HL-60/S4 (cell line): ENCODE measurements at regions not wholly inside any gene's neighbourhood (a gene's known extent, or its start where the extent isn't known, plus 50 kb on each side); places are given as distances from the start of the nearest gene placed in this dataset.

Experiments used
- in situ Hi-C: fragments of 300-500 bp; cut with MboI; formaldehyde crosslinking; loops from 2 replicates; pipeline ENCODE4 v1.14.3; 2022; ENCODE audit warnings: low sequenced_read_pairs

DNA sequence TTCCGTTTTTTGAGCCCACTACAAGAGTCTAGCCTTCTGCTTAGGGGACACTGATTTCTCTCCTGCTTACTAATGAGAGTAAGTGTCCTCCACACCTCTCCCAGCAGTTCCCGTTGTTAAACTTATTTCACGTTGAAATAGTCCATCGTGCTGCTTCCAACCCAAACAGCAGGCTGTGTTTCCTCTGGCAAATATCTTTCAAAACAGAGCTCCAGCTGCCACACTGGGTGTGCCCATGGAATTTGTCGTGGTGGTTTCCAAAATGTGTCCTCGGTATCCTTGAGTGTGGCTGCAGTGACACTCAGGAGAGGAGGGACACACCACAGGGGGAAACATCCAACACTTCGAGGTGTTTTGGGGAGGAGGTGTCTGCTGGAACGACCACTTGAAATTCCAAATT lies 176.5 kb upstream of the RALGAPA2 start:
- in situ Hi-C loops: no loop called here

DNA sequence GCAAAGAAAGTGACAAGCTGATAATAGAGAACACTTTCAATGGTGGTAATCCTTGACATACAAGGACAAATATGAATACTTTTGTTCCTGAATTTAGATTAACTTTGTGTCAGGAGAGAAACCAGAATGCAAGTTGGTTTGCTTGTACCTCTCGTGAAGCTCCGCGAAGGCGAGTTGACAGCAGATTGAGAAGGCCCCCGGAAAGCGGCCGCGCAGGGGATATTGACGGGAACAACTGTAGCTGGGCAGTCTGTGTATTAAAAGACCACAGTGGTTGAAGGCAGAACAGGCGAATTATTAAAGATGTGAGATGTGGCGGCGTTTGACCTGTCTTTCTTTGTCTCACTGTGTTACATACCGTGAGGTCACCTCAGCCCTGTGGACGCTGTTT lies 175.8 kb upstream of the RALGAPA2 start:
- in situ Hi-C loops: no loop called here

DNA sequence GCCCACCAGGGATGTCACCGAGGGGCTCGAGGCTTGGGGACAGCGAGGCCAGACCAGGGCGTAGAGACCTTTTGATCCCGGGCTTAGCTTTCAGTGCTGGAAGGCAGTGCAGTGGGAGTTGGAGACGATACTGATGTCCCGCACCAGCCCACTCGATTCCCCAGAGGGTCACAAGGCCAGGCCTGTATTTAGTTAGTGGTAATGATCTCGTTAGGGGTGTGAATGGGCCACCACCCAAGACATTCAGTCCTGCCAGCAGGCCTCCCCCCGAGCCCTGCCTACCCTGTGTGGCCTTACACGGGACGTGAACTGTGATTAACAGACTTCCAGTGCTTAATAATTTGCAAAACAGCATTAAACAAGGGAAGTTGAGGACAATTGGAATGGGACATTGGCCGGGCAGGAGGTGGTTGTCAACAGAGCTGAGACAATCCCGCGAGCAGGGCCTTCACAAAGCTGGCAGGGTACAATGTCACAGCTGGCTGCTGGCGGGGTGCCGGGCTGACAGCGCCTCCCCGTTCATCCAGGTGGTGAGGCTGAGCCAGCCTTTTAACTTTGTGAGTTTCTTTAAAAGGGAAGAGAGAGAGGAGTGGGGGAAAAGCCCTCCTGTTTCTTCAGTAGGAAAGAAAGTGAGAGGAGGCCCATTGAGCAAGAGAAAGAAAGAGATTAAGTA lies 175.3 kb upstream of the RALGAPA2 start:
- in situ Hi-C loops: no loop called here

DNA sequence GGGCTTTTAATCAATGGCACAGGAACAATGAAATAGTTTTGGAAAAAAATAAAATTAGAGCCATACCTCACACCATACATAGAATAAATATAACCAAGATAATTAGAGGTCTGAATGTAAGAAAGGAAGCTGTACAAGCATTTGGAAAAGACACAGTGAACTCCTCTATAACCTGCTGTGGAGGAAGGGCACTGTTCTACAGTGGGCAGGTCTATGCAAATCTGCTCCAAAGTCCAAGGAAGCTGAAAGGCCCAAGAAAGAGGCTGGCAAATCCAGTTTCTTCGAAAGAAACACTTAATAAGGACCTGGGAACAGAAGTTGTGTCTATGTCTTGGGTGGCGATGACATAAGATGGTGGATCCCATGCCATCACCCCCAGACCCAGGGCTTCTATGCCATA lies 169.4 kb upstream of the RALGAPA2 start:
- in situ Hi-C loops: no loop called here

DNA sequence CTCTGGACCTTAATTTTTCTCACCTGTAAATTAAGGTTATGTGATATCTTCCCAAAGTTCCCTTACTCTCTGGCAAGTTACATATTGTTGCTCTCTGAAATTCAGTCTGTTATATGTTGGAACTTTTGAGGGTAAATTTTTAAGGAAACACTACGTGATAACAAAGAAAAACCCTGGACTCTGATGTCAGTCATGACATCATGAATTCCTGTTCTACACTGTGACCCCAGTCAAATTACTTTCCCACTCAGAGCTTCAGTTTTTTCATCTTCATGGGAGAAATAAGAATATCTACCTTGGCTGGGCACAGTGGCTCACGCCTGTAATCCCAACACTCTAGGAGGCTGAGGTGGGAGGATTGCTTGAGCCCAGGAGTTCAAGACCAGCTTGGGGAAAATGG lies 164.6 kb upstream of the RALGAPA2 start:
- in situ Hi-C loops: no loop called here

DNA sequence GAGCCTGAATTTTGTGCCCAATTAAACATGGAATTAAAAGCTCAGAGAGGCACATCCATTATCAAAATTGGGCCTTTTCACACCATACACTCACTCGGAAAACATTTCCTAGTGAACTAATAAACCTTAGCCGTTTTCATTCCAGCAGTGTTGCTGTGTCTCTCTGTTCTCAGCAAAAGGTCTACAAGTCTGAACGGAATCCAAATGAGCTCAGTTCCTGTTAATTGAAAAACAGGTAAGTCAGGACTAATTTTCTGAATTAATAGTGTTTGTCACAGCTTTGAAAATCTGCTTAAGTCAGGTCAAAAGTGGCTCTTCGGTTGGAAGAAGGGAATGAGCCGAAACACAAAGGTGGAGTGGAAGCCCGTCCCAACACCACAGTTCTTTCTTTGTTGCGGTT lies 163.3 kb upstream of the RALGAPA2 start:
- in situ Hi-C loops: no loop called here

DNA sequence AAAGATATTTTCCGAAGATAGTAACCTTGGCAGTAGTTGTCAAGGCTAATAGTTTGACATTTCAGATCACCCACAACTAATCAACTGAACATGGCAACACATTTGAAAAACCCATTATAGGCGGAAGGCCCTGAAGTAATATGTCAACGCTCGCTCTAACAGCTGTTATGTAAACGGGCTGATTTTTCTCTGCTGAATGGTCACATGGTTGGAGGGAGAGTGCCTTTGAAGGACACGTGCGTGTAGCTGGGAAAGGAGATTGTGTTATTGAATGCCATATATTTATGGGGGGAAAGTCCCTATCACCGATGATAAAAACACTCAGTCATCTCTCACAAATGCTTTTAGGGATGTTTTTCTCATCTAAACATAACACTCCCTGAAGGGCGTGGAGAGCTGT lies 160.0 kb upstream of the RALGAPA2 start:
- in situ Hi-C loops: loop anchor here (25.0 kb wide), 1 partner anchor 365 kb away; no protein-coding TSS in a partner anchor

DNA sequence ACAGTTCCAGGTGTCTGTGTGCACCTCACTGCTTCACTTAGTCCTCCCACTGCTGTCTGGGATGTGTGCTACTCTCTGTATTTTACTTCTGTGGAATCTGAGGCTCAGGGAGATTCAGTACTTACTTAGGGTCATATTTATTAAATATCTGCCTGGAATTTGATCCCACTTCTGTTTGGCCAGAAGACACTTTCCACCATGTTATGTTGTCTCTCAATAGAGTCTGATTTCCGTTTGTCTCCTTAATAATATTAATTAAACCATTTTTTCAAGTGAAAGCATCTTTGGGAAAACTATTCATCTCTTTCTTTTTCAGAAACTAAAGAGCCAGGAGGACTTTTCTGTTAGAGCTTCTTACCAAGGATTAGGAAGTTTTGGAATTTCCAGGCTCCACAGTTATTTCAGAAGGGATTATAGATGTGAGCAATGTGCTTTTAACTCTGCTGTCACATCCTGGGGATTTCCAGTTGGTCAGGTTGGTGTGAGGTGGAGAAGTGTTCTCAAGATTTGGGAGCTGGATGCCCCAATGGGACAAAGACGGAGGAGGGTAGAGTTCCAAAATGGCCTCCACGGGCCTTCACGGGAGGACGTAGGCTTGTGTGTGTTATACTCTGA lies 156.8 kb upstream of the RALGAPA2 start:
- in situ Hi-C loops: loop anchor here (25.0 kb wide), 1 partner anchor 368 kb away; no protein-coding TSS in a partner anchor

DNA sequence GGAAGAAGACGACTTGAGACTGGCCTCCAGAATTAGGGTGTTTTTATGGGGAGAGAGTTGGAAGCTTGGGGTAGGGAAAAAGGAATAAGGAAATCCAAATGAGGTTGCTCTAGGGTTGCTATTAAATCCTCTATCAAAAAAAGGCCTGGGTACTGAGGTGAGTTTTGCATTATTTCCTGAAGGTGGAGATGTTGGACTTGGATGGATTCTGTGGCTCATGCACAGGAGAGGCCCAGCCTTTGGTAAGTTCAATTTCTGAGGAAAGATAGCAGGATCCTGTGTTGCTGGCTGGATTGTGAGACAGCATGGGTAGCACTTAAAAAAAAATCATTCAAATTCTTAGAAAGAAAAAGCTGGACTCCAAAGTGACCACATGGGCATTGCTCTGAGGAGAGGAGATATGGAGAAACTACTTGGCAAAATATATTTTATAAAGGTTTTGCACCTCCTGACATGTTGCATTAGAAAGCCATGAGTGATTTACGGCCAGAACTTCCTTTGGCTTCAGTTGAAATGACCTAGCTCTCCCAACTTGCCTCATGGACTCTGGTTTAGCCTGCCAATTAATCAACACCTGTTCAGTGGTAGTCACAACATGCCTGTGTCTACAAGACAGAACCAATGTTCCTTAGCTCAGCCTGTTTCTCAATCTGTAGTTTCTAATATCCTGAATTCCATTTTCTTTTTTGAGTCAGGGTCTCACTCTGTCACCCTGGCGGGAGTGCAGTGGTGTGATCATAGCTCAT lies 152.1 kb upstream of the RALGAPA2 start:
- in situ Hi-C loops: loop anchor here (25.0 kb wide), 1 partner anchor 373 kb away; no protein-coding TSS in a partner anchor

DNA sequence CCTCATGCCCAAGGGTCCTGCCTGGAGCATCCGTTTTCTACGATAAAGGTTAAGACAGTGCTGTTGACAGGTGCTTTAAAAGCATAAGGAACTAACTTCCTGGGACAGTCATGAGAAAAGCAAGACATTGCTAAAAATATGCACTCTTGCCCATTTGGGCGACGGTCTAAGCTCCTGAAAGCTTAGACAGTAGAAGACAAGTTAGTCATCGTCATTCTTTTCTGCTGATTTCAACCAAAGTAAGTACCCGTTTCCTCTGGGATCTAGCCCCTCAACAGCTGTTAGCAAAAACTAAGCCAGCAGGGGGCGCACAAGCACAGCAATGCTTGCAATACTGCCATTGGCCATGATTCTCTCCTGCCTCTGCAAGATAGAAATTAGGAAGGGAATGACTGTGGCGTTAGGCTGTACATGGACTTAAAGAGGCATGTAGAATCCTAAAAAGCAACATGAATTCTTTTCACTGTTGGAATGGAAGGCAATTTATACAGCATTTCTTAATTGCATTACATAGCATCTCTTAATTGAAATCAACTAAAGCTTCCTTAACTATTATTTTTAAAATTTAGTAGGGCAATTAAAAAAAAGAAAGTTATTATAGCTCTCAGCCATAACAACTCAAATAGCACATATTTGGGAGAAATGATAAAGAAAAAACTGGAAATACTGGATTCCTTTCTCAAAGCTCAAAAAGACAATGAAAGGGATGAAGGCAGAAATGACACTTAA lies 147.8 kb upstream of the RALGAPA2 start:
- in situ Hi-C loops: loop anchor here (25.0 kb wide), 1 partner anchor 377 kb away; no protein-coding TSS in a partner anchor

DNA sequence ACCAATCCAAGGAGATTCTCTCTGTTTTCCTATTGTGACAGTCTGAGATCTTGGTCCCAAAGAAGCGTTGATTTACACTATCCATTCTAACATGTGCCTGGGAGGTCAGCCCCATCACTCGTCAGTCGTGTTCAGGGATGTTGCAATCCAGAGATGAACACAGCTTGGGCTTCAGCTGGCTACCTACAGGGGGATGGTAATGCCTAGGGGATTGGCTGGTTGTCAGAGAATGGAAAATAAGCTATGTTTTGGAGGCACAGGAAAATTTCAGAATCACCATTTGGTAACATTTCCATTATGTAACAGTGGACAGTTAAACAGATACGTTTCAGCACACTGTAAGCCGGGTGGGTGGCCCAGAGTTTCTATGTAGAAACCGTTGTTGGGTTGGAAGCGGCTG lies 147.1 kb upstream of the RALGAPA2 start:
- in situ Hi-C loops: loop anchor here (10.0 to 25.0 kb wide), 2 partner anchors 378 to 645 kb away; no protein-coding TSS in a partner anchor

DNA sequence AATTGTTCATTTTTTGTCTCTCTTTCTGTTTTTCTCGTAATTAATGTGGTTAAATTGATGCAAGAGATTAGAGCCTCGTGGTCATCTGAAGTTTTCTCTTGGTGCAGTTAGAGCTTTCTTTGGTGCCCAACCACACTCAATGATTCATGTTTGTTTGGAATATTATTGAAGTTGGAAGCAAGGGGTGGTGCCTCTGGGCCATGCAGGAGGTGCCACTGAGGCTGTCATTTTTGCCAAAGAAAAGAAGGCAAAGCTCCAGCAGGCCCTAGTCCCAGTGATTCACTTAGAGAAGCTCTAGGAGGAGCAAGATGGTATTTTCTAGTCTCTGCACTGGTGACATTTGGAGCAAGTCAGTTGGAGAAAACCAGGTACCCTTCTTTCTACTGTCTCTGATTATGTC lies 144.5 kb upstream of the RALGAPA2 start:
- in situ Hi-C loops: loop anchor here (10.0 to 25.0 kb wide), 2 partner anchors 380 to 648 kb away; no protein-coding TSS in a partner anchor

DNA sequence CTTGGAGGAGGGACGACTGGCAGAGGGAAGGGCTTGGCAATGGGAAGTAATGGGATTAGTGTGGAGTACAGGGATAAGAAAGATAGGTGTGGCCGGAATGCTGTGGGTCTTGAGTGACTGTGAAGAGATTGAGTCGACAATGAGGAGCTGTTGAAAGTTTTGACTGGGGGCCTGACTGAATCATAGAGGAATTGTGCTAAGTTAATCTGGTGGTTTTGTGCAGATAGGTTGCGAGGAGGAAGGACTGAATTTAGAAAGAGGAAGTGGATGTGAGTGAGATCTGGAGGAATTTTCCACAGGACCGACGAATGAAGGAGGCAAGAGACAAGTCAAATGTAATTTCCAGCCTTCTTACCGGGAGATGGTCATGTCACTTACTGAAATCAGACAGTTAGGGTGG lies 143.9 kb upstream of the RALGAPA2 start:
- in situ Hi-C loops: loop anchor here (10.0 to 25.0 kb wide), 2 partner anchors 381 to 648 kb away; no protein-coding TSS in a partner anchor

DNA sequence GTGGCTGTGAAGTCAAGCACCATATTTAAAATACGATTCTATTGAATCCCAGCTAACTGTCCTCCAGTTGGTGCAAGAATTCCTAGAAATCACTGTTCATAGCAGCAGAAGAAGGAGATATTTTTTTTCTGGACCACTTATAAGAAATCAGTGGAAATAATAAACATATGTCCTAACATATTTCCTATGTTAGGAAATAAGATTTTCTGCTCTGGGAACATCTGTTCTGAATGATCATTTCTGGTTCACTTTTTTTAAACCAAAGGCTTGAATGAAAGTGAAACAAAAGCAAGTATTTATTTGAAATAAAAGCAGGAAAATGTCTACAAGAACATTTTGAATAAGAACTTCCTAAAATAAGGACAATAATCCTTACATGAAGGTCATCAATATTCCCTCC lies 138.9 kb upstream of the RALGAPA2 start:
- in situ Hi-C loops: loop anchor here (10.0 to 25.0 kb wide), 2 partner anchors 386 to 653 kb away; no protein-coding TSS in a partner anchor

DNA sequence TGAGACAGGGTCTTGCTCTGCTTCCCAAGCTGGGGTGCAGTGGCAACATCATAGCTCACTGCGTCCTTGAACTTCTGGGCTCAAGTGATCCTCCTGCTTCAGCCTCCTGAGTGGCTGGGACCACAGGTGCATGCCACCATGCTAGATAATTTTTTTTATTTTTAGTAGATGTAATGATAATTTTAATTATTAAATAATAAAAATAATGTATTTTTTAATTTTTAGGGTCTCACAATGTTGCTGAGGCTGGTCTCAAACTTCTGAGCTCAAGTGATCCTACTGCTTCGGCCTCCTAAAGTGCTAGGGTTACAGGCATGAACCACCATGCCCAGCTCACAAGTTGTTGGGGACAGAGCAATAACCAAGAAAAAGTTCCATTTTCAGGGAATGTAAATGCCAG lies 138.0 kb upstream of the RALGAPA2 start:
- in situ Hi-C loops: loop anchor here (10.0 to 25.0 kb wide), 2 partner anchors 387 to 654 kb away; no protein-coding TSS in a partner anchor

DNA sequence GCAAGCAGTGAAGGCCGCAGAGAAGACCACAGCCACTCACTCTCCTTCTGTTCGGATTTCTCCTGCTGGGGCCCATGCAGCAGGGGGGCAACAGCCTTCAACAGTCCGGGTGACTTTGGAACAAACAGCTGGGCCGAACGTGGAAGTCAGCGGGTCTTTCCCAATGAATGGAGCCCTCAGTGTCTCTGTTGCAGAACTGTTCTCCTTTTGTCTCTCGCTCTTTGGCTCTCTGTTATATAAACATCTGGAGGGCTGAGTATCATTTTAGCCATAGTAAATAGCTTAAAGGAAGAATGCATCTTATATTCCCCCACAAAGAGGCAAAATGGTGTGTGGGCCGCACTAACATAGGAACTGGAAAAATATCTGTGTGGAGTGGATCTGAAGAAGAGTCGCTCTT lies 136.7 kb upstream of the RALGAPA2 start:
- in situ Hi-C loops: loop anchor here (25.0 kb wide), 1 partner anchor 737 kb away; no protein-coding TSS in a partner anchor

DNA sequence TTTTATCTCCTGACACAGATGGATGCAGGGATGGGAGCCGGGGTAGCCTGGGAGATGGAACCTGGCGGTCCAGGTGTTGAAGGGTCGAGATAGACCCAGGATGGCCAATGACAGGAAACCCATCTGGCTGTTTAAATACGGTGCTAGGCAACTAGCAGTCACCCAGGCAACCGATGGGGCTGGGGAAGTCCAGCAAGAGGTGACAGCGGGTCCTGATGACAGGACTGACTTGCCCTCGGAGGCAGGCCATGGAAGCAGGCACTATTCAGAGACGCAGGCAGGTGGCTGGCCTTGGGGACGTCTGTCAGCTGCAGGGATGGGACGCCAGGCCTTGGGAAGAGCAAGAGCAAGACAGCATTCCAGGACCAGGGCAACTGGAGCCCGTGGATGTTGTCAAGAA lies 135.4 kb upstream of the RALGAPA2 start:
- in situ Hi-C loops: loop anchor here (25.0 kb wide), 1 partner anchor 736 kb away; no protein-coding TSS in a partner anchor

DNA sequence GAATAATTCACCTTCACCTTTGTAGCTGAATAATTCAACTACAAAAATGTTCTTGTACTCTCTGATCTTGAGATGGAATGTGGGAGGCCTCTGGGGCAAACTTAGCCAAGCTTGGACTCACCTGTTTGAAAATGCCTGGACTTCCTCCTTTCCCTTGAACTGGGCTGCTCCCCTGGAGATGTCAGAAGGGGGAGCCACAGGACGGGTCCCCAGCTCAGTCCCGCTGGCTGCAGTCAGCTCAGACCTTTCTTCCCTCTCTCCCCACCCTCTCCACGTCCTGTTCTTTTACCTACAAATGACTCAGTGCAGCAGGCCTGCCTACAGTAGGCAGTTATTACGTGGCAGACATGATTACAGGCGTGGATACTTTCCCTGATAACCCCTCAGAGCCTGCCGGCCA lies 131.5 kb upstream of the RALGAPA2 start:
- in situ Hi-C loops: loop anchor here (25.0 kb wide), 1 partner anchor 732 kb away; no protein-coding TSS in a partner anchor

DNA sequence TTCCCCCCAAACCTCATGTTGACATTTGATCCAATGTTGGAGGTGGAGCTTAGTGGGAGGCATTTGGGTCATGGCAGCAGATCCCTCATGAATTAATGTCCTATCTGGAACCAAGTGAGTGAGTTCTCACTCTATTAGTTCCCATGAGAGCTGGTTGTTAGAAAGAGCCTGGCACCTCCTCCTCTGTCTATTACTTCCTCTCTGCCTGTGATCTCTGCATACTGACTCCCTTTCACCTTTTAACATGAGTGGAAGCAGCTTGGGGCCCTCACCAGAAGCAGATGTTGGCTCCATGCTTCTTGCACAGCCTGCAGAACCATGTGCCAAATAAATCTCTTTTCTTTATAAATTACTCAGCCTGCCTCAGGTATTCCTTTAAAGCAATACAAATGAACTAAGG lies 127.3 kb upstream of the RALGAPA2 start:
- in situ Hi-C loops: loop anchor here (25.0 kb wide), 1 partner anchor 727 kb away; no protein-coding TSS in a partner anchor

DNA sequence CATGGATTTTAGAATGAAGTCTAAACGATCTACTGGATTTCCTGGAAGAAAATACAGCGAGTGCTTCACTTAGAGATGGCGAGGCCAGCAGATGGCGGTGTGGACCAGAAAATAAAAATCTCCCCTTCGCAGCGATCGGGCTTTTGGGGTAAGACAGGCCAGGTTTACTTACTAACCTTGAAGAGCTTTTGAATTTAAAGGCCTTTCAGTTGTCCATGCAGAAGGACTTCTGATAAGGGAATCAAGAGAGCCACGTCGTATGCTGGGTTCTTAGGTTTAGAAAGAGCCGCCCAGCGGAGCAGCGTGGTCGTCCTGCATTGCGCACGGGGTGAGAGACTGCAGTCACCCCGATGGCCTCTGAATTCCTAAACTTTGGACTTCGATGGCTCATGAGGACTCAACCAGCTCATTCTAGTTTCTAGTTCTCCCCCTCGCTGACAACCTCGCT lies 125.2 kb upstream of the RALGAPA2 start:
- in situ Hi-C loops: loop anchor here (25.0 kb wide), 1 partner anchor 725 kb away; no protein-coding TSS in a partner anchor
